T-cell (primary cell): ENCODE measurements at regions not wholly inside any gene's neighbourhood (a gene's known extent, or its start where the extent isn't known, plus 50 kb on each side); places are given as distances from the start of the nearest gene placed in this dataset.
"Not testable (repeated sequence)": the region's sequence is repeated elsewhere in the genome, so short reads cannot be mapped to it uniquely, and the experiment has no call there.

Experiments
- ATAC-seq, 4 experiments: fragments of 200-7000 bp in 3 of 4; fragments of 150-1000 bp in 1 of 4; cut with Tn5 transposase; replicated peaks in 1 of 4; 1 replicate in 3 of 4; 2 replicates in 1 of 4; pipeline ENCODE4 v1.10.0; 2021; ENCODE audit warnings: moderate library complexity in 3 of 4, mild to moderate bottlenecking in 2 of 4, moderate number of reproducible peaks in 1 of 4
- CTCF ChIA-PET, 2 donors: fragments of 300-600 bp; sonication (Branson Sonifier 250); formaldehyde crosslinking; loops; one replicate each; lab custom pipeline; 2022; ENCODE audit warnings: antibody characterized with exemption in 2 of 2; lab: Charles Lee
- POLR2A ChIA-PET, 2 donors: fragments of 300-600 bp; sonication (Branson Sonifier 250); formaldehyde crosslinking; loops; one replicate each; lab custom pipeline; 2022; ENCODE audit warnings: antibody characterized with exemption in 2 of 2; lab: Charles Lee
- DNase-seq, 35 experiments: peaks; one replicate each; pipeline versions ENCODE4 v3.0.0 to v3.0.0-alpha.2; 2013 to 2023
- H3K27ac ChIP-seq: one replicate; pipeline ENCODE4 v1.5.1; 2013; ENCODE audit warnings: low read length
- H3K27me3 ChIP-seq, 2 experiments: replicated peaks in 1 of 2; 1 replicate in 1 of 2; 2 replicates in 1 of 2; pipeline versions ENCODE4 v1.6.1 to v1.7.0; 2013; ENCODE audit warnings: low read length in 1 of 2, mixed read lengths in 1 of 2; ENCODE audit not compliant: control insufficient read depth in 2 of 2, insufficient read depth in 2 of 2; ENCODE audit errors: extremely low read depth in 1 of 2
- H3K36me3 ChIP-seq, 2 donors: 1 replicate in 1 of 2; 2 replicates in 1 of 2; pipeline versions ENCODE4 v1.6.1 to v1.7.0; 2013; ENCODE audit warnings: low read length in 1 of 2; ENCODE audit not compliant: control insufficient read depth in 2 of 2, insufficient read depth in 1 of 2; ENCODE audit errors: extremely low read depth in 1 of 2
- H3K4me1 ChIP-seq, 2 experiments: 1 replicate in 1 of 2; 2 replicates in 1 of 2; pipeline versions ENCODE4 v1.6.1 to v1.7.0; 2013; ENCODE audit warnings: low read length in 2 of 2, mixed read lengths in 1 of 2; ENCODE audit not compliant: insufficient read depth in 2 of 2, control insufficient read depth in 1 of 2; ENCODE audit errors: extremely low read depth in 1 of 2
- H3K4me3 ChIP-seq, 2 donors: 1 replicate in 1 of 2; 2 replicates in 1 of 2; pipeline versions ENCODE4 v1.5.1 to v1.7.0; 2013; ENCODE audit warnings: mild to moderate bottlenecking in 2 of 2, low read length in 1 of 2, moderate library complexity in 1 of 2; ENCODE audit not compliant: control insufficient read depth in 1 of 2; ENCODE audit errors: extremely low read depth in 1 of 2
- H3K9me3 ChIP-seq: 2 replicates; pipeline ENCODE4 v1.7.0; 2013
- H3K27ac Mint-ChIP-seq, 2 donors: one replicate each; pipeline ENCODE4 v1.8.0; 2020 to 2021; ENCODE audit warnings: mild to moderate bottlenecking in 2 of 2, mixed read lengths in 2 of 2
- H3K27me3 Mint-ChIP-seq, 2 donors: one replicate each; pipeline ENCODE4 v1.8.0; 2021 to 2022; ENCODE audit warnings: mixed read lengths in 2 of 2
- H3K36me3 Mint-ChIP-seq: one replicate; pipeline ENCODE4 v1.8.0; 2021; ENCODE audit warnings: mixed read lengths
- H3K4me1 Mint-ChIP-seq, 3 donors: one replicate each; pipeline ENCODE4 v1.8.0; 2020 to 2022; ENCODE audit warnings: mixed read lengths in 3 of 3, mild to moderate bottlenecking in 1 of 3
- H3K4me3 Mint-ChIP-seq, 3 donors: one replicate each; pipeline ENCODE4 v1.8.0; 2020 to 2022; ENCODE audit warnings: mild to moderate bottlenecking in 3 of 3, mixed read lengths in 3 of 3, moderate library complexity in 3 of 3
- H3K9me3 Mint-ChIP-seq, 3 donors: one replicate each; pipeline ENCODE4 v1.8.0; 2020 to 2022; ENCODE audit warnings: mixed read lengths in 3 of 3
- WGBS: methylation state at CpG from one replicate; pipeline ENCODE4 v1.1.5; 2013; ENCODE audit warnings: missing lambda C conversion rate; ENCODE audit not compliant: insufficient coverage; 5-methylcytosine and 5-hydroxymethylcytosine counted together

DNA sequence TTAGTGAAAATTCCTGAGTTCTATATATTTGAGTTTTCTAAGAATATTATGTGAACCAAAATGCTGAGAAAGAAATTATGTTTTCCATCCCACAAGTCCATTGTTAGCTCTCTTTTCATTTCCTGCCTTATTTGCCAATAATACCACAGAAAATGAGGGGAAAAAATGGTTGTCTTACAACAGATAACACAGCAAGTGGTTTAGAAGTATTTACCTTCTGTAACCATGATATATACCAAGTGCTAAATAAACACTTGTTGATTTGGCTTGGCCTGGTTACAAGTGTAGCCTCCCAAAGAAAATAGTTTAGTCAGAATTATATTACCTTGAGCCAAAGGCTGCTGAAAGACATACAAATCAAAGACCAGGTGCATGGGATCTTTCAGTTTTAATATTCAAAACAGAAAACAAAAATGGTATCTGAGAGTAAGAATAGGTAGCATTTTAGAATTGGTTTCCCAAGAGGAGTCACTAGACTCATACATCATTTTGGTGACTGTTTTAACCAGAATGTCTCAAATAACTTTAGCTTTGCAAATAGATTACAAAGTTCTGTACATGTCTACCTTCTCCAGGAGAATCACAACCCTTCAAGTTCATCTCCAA is 439.8 kb upstream of the DYNLRB2 start:
- no peak overlapping the region for H3K27ac ChIP-seq
- DNase-seq (no peak), ATAC-seq (no peak)
- no peaks in the 10 kb centered on the region for H3K4me1 ChIP-seq
- H3K27me3 ChIP-seq: peaks cover 0 to 4% of the 10 kb centered on the region in 2 experiments
- ChIA-PET POLR2A (no interaction called here), CTCF (interaction anchor here in 1 of 2 donors (0.6 kb wide), 1 partner anchor 1301 kb away, joined by 3 read pairs; no protein-coding TSS in a partner anchor)
- no peaks in the 10 kb centered on the region for H3K36me3 ChIP-seq
- H3K4me1 Mint-ChIP-seq: no peaks in the 10 kb centered on the region
- H3K9me3 ChIP-seq: peaks cover 3% of the 10 kb centered on the region
- H3K27ac Mint-ChIP-seq: no peak overlapping the region
- H3K9me3 Mint-ChIP-seq: peaks cover 6 to 13% (median 7%) of the 10 kb centered on the region in 3 donors
- H3K4me3 Mint-ChIP-seq: no peak overlapping the region
- H3K4me3 ChIP-seq: no peak overlapping the region
- H3K27me3 Mint-ChIP-seq: peaks cover 24 to 25% of the 10 kb centered on the region in 2 donors
- no peaks in the 10 kb centered on the region for H3K36me3 Mint-ChIP-seq

DNA sequence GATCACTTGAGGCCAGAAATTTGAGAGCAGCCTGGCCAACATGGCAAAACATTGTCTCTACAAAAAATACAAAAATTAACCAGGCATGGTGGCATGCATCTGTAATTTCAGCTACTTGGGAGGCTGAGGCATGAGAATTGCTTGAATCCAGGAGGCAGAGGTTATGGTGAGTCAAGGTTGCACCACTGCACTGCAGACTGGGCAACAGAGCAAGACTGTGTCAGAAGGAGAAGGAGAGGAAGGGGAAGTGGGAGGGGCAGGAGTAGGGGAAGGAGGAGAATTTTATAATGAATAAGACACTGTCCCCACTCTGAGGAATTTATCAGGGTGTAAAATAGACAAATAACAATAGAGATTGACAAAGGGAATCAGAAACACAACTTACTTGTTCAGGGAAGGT is 440.6 kb upstream of the DYNLRB2 start:
- H3K4me3 ChIP-seq: no peak overlapping the region
- no peaks in the 10 kb centered on the region for H3K4me1 ChIP-seq
- Mint-ChIP-seq H3K27ac (no peak overlapping the region), H3K4me1 (no peaks in the 10 kb centered on the region), H3K4me3 (no peak overlapping the region), H3K9me3 (peaks cover 6 to 13% (median 7%) of the 10 kb centered on the region in 3 donors), H3K36me3 (no peaks in the 10 kb centered on the region), H3K27me3 (peaks cover 23% of the 10 kb centered on the region in 2 donors)
- ChIA-PET CTCF (interaction anchor here in 1 of 2 donors (0.6 kb wide), 1 partner anchor 1300 kb away, joined by 3 read pairs; no protein-coding TSS in a partner anchor), POLR2A (no interaction called here)
- H3K27ac ChIP-seq: no peak overlapping the region
- ATAC-seq: no peak
- H3K36me3 ChIP-seq: no peaks in the 10 kb centered on the region
- peaks cover 0 to 4% of the 10 kb centered on the region in 2 experiments for H3K27me3 ChIP-seq
- peaks cover 3% of the 10 kb centered on the region for H3K9me3 ChIP-seq
- DNase-seq: no peak

GRCh38 chr16:80097098-80097497 is 443.7 kb upstream of the DYNLRB2 start:
- WGBS: no CpG with 5 or more reads among the region's 1 CpG
- ATAC-seq (no peak), DNase-seq (no peak)
- Mint-ChIP-seq H3K36me3 (no peaks in the 10 kb centered on the region), H3K4me3 (no peak overlapping the region), H3K9me3 (peaks cover 6 to 13% (median 7%) of the 10 kb centered on the region in 3 donors), H3K27me3 (peaks cover 15 to 16% of the 10 kb centered on the region in 2 donors), H3K27ac (no peak overlapping the region), H3K4me1 (peaks cover 0 to 1% (median 0%) of the 10 kb centered on the region in 3 donors)
- Histone ChIP-seq H3K4me3 (no peak overlapping the region), H3K9me3 (peaks cover 3% of the 10 kb centered on the region), H3K36me3 (no peaks in the 10 kb centered on the region), H3K4me1 (no peaks in the 10 kb centered on the region), H3K27me3 (peaks cover 0 to 4% of the 10 kb centered on the region in 2 experiments), H3K27ac (no peak overlapping the region)
- POLR2A ChIA-PET: no interaction called here
- CTCF ChIA-PET: no interaction called here

DNA sequence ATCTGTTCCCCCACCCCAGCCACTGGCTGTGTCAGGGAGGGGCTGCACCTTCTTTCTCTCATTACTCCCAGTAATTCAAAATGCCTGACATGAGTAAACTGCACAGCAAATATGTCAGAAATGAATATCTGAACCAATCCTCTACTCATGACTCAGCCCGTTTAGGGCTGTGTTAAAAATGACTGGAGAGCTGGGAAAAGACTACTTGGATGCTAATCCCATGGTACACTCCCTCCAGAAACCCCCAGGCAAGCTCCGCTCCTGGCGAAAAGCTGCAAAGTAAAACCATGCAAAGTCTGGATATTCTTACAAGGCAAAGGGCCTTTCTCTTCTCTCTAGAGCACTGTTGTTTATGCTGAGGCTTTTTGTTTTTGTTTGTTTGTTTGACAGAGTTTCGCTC is 448.1 kb upstream of the DYNLRB2 start:
- peaks cover 3% of the 10 kb centered on the region for H3K9me3 ChIP-seq
- ChIA-PET POLR2A (no interaction called here), CTCF (no interaction called here)
- WGBS: no CpG with 5 or more reads among the region's 4 CpGs
- Mint-ChIP-seq H3K4me3 (no peak overlapping the region), H3K27me3 (peaks cover 10 to 15% of the 10 kb centered on the region in 2 donors), H3K27ac (no peak overlapping the region), H3K36me3 (no peaks in the 10 kb centered on the region), H3K4me1 (peaks cover 0 to 5% (median 4%) of the 10 kb centered on the region in 3 donors), H3K9me3 (peaks cover 0 to 8% (median 4%) of the 10 kb centered on the region in 3 donors)
- no peaks in the 10 kb centered on the region for H3K36me3 ChIP-seq
- no peaks in the 10 kb centered on the region for H3K4me1 ChIP-seq
- no peaks in the 10 kb centered on the region for H3K27me3 ChIP-seq
- H3K4me3 ChIP-seq: no peak overlapping the region
- no peak for ATAC-seq
- no peak for DNase-seq
- H3K27ac ChIP-seq: no peak overlapping the region

- peaks cover 10 to 15% of the 10 kb centered on the region in 2 donors for H3K27me3 Mint-ChIP-seq
- H3K27me3 ChIP-seq, H3K27ac Mint-ChIP-seq, H3K27ac ChIP-seq, H3K9me3 ChIP-seq, DNase-seq, H3K36me3 Mint-ChIP-seq, H3K36me3 ChIP-seq, CTCF ChIA-PET, H3K4me3 Mint-ChIP-seq, POLR2A ChIA-PET, H3K4me1 ChIP-seq, H3K4me1 Mint-ChIP-seq, H3K9me3 Mint-ChIP-seq, H3K4me3 ChIP-seq, ATAC-seq: not testable (repeated sequence)
- no CpG with 5 or more reads among the region's 4 CpGs for WGBS
Measured at GRCh38 chr16:80091453-80091852, 449.3 kb upstream of the DYNLRB2 start.

DNA sequence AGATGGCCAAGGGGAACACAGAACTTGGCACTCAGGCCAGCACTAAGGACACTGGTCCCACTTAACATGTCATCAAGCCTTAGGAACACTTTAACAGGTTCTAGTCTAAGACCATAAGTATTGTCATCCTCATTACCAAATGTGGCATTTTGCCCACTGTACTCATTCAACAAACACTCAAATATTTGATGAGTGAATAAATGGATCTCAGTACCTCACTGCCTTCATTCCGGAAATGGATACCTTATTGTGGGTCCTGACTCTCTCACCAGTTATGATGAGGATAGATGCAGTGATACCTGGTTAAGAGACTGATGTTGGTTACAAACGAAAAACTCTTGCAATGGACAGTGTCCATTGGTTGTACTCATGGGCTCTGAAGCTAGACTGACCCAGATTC is 455.2 kb upstream of the DYNLRB2 start:
- no peak for DNase-seq
- H3K4me3 Mint-ChIP-seq: no peak overlapping the region
- Histone ChIP-seq H3K36me3 (no peaks in the 10 kb centered on the region), H3K9me3 (no peaks in the 10 kb centered on the region), H3K4me3 (no peak overlapping the region), H3K27me3 (no peaks in the 10 kb centered on the region), H3K4me1 (no peaks in the 10 kb centered on the region), H3K27ac (no peak overlapping the region)
- H3K9me3 Mint-ChIP-seq: no peaks in the 10 kb centered on the region
- H3K27me3 Mint-ChIP-seq: no peaks in the 10 kb centered on the region
- POLR2A ChIA-PET: no interaction called here
- ATAC-seq: no peak
- no peaks in the 10 kb centered on the region for H3K4me1 Mint-ChIP-seq
- H3K36me3 Mint-ChIP-seq: no peaks in the 10 kb centered on the region
- H3K27ac Mint-ChIP-seq: no peak overlapping the region
- CTCF ChIA-PET: no interaction called here
- WGBS: no CpG with 5 or more reads among the region's 2 CpGs
